ENCODE measurements at regions not wholly inside any gene's neighbourhood (a gene's known extent, or its start where the extent isn't known, plus 50 kb on each side); places are given as distances from the start of the nearest gene placed in this dataset.
A peak's percentile ranks its signal among the peaks of the same experiment; 100 is the strongest.

DNA sequence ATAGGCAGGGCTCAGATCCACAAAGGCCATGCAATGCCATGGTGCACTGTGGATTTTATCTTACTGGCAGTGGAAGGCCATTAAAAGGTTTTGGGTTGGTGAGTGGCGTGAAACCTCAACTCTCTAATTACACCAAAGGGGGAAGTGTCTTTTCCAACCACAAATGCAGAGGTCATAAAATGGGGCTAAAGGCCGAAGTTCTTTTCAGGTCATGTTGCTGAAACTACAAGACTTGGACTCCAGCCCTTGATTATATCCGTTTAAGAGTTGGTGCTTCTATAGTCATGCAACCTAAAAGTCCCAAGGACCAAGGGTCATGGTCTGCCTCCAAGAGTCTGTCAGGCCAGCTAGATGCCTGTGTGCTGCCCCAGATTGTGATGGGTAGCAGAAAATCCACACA, 434.3 kb downstream of the RAB38 start:
- FAIRE-seq (no peak), DNase-seq (ENCODE audit: low read depth) (no peak)
- H3K27me3 ChIP-seq (ENCODE audit: insufficient read depth, low read length): no peaks in the 10 kb centered on the region
- H3K9ac ChIP-seq (ENCODE audit: low read length): no peak overlapping the region
- peaks cover 11% of the 10 kb centered on the region for H3K4me1 Mint-ChIP-seq (ENCODE audit: low read depth, unreplicated experiment)
- H3K9me3 Mint-ChIP-seq (ENCODE audit: unreplicated experiment): no peaks in the 10 kb centered on the region
- no peak overlapping the region for H3K27ac Mint-ChIP-seq (ENCODE audit: unreplicated experiment)
- no peak overlapping the region for H3K4me3 ChIP-seq (ENCODE audit: insufficient read depth, low read depth, low read length)
- no peaks in the 10 kb centered on the region for H3K79me2 ChIP-seq (ENCODE audit: insufficient read depth, low read length)
- no peaks in the 10 kb centered on the region for H3K4me1 ChIP-seq (ENCODE audit: insufficient read depth, low read length)
- no peaks in the 10 kb centered on the region for H3K36me3 ChIP-seq (ENCODE audit: insufficient read depth, low read length)
- H3K27ac ChIP-seq (ENCODE audit: low read depth, low read length): no peak overlapping the region
- H4K20me1 ChIP-seq (ENCODE audit: insufficient read depth, low read length): no peaks in the 10 kb centered on the region
- no peaks in the 10 kb centered on the region for H3K27me3 Mint-ChIP-seq (ENCODE audit: low read depth, unreplicated experiment)
- no peaks in the 10 kb centered on the region for H3K9me3 ChIP-seq (ENCODE audit: insufficient read depth, low read depth, low read length)
- no peak overlapping the region for H3K4me3 Mint-ChIP-seq (ENCODE audit: unreplicated experiment)
- no peak overlapping the region for H3K4me2 ChIP-seq (ENCODE audit: low read length)
- no peaks in the 10 kb centered on the region for H3K36me3 Mint-ChIP-seq (ENCODE audit: low read depth, unreplicated experiment)
- H2AFZ ChIP-seq (ENCODE audit: low read depth, low read length): no peak overlapping the region
- TF ChIP-seq, protein P1, sequence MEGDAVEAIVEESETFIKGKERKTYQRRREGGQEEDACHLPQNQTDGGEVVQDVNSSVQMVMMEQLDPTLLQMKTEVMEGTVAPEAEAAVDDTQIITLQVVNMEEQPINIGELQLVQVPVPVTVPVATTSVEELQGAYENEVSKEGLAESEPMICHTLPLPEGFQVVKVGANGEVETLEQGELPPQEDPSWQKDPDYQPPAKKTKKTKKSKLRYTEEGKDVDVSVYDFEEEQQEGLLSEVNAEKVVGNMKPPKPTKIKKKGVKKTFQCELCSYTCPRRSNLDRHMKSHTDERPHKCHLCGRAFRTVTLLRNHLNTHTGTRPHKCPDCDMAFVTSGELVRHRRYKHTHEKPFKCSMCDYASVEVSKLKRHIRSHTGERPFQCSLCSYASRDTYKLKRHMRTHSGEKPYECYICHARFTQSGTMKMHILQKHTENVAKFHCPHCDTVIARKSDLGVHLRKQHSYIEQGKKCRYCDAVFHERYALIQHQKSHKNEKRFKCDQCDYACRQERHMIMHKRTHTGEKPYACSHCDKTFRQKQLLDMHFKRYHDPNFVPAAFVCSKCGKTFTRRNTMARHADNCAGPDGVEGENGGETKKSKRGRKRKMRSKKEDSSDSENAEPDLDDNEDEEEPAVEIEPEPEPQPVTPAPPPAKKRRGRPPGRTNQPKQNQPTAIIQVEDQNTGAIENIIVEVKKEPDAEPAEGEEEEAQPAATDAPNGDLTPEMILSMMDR (IDR thresholded peaks at IDR 0.05; ENCODE audit: insufficient read depth, low read depth, low read length): no peak
- TF ChIP-seq EZH2 (IDR thresholded peaks at IDR 0.05; ENCODE audit: insufficient read depth, low read length): no peak

DNA sequence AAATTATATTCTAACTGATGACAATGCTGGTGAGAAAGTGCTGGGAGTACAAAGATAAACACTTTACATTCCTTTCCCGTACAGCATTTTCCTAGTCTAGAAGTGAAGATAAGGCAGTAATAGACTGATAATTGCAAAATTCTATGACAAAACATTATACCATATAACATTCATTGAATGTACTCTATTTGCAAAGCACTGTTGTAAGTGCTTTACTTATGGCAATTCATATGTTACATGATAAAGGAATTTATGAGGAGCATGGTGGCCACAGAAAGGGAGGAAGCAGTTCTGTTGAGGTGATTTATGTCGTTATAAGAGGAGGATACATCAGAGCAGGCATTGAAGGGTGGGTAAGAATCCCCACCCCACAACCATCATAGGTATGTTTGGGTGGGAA, 434.8 kb downstream of the RAB38 start:
- no peaks in the 10 kb centered on the region for H4K20me1 ChIP-seq (ENCODE audit: insufficient read depth, low read length)
- Mint-ChIP-seq H3K27me3 (ENCODE audit: low read depth, unreplicated experiment) (no peaks in the 10 kb centered on the region), H3K4me3 (ENCODE audit: unreplicated experiment) (no peak overlapping the region), H3K27ac (ENCODE audit: unreplicated experiment) (no peak overlapping the region), H3K36me3 (ENCODE audit: low read depth, unreplicated experiment) (no peaks in the 10 kb centered on the region), H3K9me3 (ENCODE audit: unreplicated experiment) (no peaks in the 10 kb centered on the region), H3K4me1 (ENCODE audit: low read depth, unreplicated experiment) (peaks cover 11% of the 10 kb centered on the region)
- H3K4me3 ChIP-seq (ENCODE audit: insufficient read depth, low read depth, low read length): no peak overlapping the region
- no peaks in the 10 kb centered on the region for H3K4me1 ChIP-seq (ENCODE audit: insufficient read depth, low read length)
- FAIRE-seq (no peak), DNase-seq (ENCODE audit: low read depth) (no peak)
- no peaks in the 10 kb centered on the region for H3K9me3 ChIP-seq (ENCODE audit: insufficient read depth, low read depth, low read length)
- H3K27me3 ChIP-seq (ENCODE audit: insufficient read depth, low read length): no peaks in the 10 kb centered on the region
- H2AFZ ChIP-seq (ENCODE audit: low read depth, low read length): no peak overlapping the region
- H3K36me3 ChIP-seq (ENCODE audit: insufficient read depth, low read length): no peaks in the 10 kb centered on the region
- no peak overlapping the region for H3K4me2 ChIP-seq (ENCODE audit: low read length)
- H3K79me2 ChIP-seq (ENCODE audit: insufficient read depth, low read length): no peaks in the 10 kb centered on the region
- no peak overlapping the region for H3K9ac ChIP-seq (ENCODE audit: low read length)
- TF ChIP-seq, protein P1 (IDR thresholded peaks at IDR 0.05; ENCODE audit: insufficient read depth, low read depth, low read length): no peak
- no peak overlapping the region for H3K27ac ChIP-seq (ENCODE audit: low read depth, low read length)

DNA sequence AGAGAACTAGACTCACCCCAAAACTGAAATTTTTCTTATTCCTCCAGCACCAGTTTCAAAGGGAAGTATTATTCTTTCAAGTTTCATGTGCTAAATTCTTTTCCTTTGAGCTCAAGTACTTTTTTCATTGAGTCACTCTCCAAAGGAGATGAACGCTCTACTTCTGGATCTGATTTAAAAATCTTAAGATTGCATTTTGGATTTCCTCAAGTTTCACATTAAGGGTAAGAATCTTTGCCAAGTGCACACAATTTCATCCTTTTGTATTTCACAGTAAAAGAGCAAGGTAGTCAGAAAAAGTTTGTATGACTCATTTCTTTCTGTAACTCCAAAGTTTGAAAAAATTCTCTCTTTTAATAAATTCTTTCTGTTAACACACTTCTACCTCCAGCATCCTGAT, 435.5 kb downstream of the RAB38 start:
- Histone ChIP-seq H3K9me3 (ENCODE audit: insufficient read depth, low read depth, low read length) (no peaks in the 10 kb centered on the region), H4K20me1 (ENCODE audit: insufficient read depth, low read length) (no peaks in the 10 kb centered on the region), H3K4me1 (ENCODE audit: insufficient read depth, low read length) (no peaks in the 10 kb centered on the region), H3K27ac (ENCODE audit: low read depth, low read length) (no peak overlapping the region), H2AFZ (ENCODE audit: low read depth, low read length) (no peak overlapping the region), H3K36me3 (ENCODE audit: insufficient read depth, low read length) (no peaks in the 10 kb centered on the region), H3K79me2 (ENCODE audit: insufficient read depth, low read length) (no peaks in the 10 kb centered on the region), H3K4me3 (ENCODE audit: insufficient read depth, low read depth, low read length) (no peak overlapping the region), H3K27me3 (ENCODE audit: insufficient read depth, low read length) (no peaks in the 10 kb centered on the region), H3K9ac (ENCODE audit: low read length) (no peak overlapping the region), H3K4me2 (ENCODE audit: low read length) (no peak overlapping the region)
- peak; percentile 53 for DNase-seq (ENCODE audit: low read depth)
- H3K27me3 Mint-ChIP-seq (ENCODE audit: low read depth, unreplicated experiment): no peaks in the 10 kb centered on the region
- H3K4me3 Mint-ChIP-seq (ENCODE audit: unreplicated experiment): no peak overlapping the region
- no peak for TF ChIP-seq EZH2 (IDR thresholded peaks at IDR 0.05; ENCODE audit: insufficient read depth, low read length)
- TF ChIP-seq, protein P1 (IDR thresholded peaks at IDR 0.05; ENCODE audit: insufficient read depth, low read depth, low read length): no peak
- H3K27ac Mint-ChIP-seq (ENCODE audit: unreplicated experiment): no peak overlapping the region
- no peaks in the 10 kb centered on the region for H3K36me3 Mint-ChIP-seq (ENCODE audit: low read depth, unreplicated experiment)
- H3K9me3 Mint-ChIP-seq (ENCODE audit: unreplicated experiment): no peaks in the 10 kb centered on the region
- peaks cover 11% of the 10 kb centered on the region for H3K4me1 Mint-ChIP-seq (ENCODE audit: low read depth, unreplicated experiment)
- FAIRE-seq: no peak
